Upper lobe of left lung (tissue), 4 donors: ENCODE measurements at regions not wholly inside any gene's neighbourhood (a gene's known extent, or its start where the extent isn't known, plus 50 kb on each side); places are given as distances from the start of the nearest gene placed in this dataset.

Experiments
- POLR2A ChIP-seq, 4 donors: fragments of 450-650 bp; IDR thresholded peaks; one replicate each; pipeline ENCODE4 v1.5.1; 2016 to 2017; ENCODE audit warnings: antibody characterized with exemption in 4 of 4, mild to moderate bottlenecking in 2 of 4
- POLR2AphosphoS5 ChIP-seq, 2 donors: sonication (generic); formaldehyde crosslinking; IDR thresholded peaks; one replicate each; pipeline ENCODE4 v1.5.1; 2017; ENCODE audit warnings: antibody characterized with exemption in 2 of 2
- TF ChIP-seq, protein P1 (sequence below), 6 experiments: fragments of 450-650 bp in 4 of 6; fragments of 200-600 bp in 2 of 6; sonication (generic) in 2 of 6; IDR thresholded peaks; one replicate each; pipeline ENCODE4 v1.5.1; 2016 to 2019; ENCODE audit warnings: antibody characterized with exemption in 6 of 6

GRCh38 chr11:29534836-29535235 is 482.0 kb downstream of the KCNA4 start:
- TF ChIP-seq, protein P1, sequence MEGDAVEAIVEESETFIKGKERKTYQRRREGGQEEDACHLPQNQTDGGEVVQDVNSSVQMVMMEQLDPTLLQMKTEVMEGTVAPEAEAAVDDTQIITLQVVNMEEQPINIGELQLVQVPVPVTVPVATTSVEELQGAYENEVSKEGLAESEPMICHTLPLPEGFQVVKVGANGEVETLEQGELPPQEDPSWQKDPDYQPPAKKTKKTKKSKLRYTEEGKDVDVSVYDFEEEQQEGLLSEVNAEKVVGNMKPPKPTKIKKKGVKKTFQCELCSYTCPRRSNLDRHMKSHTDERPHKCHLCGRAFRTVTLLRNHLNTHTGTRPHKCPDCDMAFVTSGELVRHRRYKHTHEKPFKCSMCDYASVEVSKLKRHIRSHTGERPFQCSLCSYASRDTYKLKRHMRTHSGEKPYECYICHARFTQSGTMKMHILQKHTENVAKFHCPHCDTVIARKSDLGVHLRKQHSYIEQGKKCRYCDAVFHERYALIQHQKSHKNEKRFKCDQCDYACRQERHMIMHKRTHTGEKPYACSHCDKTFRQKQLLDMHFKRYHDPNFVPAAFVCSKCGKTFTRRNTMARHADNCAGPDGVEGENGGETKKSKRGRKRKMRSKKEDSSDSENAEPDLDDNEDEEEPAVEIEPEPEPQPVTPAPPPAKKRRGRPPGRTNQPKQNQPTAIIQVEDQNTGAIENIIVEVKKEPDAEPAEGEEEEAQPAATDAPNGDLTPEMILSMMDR (IDR thresholded peaks at IDR 0.05): no peak
- TF ChIP-seq POLR2A (IDR thresholded peaks at IDR 0.05) (no peak), POLR2AphosphoS5 (IDR thresholded peaks at IDR 0.05) (no peak)
